ENCODE measurements at regions not wholly inside any gene's neighbourhood (a gene's known extent, or its start where the extent isn't known, plus 50 kb on each side); places are given as distances from the start of the nearest gene placed in this dataset.

GRCh38 chr15:47332481-47332880 is 384.8 kb upstream of the SEMA6D start:
- ATAC-seq (no peak), DNase-seq (ENCODE audit: low read depth in 1 of 2, low spot score in 1 of 2) (no peak), FAIRE-seq (no peak)
- H3K4me1 ChIP-seq: no peaks in the 10 kb centered on the region
- ChIA-PET CTCF (no interaction called here), POLR2A (no interaction called here)
- WGBS (ENCODE audit: missing lambda C conversion rate): 0% methylated on average over 2 of the region's 2 CpGs
- H3K4me2 ChIP-seq: no peak overlapping the region
- H3K9me3 ChIP-seq: no peaks in the 10 kb centered on the region
- H3K27ac ChIP-seq: no peak overlapping the region
- no peak overlapping the region for H3K4me3 ChIP-seq
- no peak for TF ChIP-seq REST (IDR thresholded peaks at IDR 0.05)
- TF ChIP-seq CBX2 (IDR thresholded peaks at IDR 0.05; ENCODE audit: borderline replicate concordance, low read depth): no peak
- TF ChIP-seq MAZ (IDR thresholded peaks at IDR 0.05; ENCODE audit: borderline replicate concordance, low read depth, low read length): no peak
- no peak for TF ChIP-seq NR3C1 (IDR thresholded peaks at IDR 0.05)
- TF ChIP-seq BCL3 (IDR thresholded peaks at IDR 0.05): no peak
- no peak for TF ChIP-seq RAD21 (conservative IDR thresholded peaks at IDR 0.05 in 1 of 2, IDR thresholded peaks at IDR 0.05 in 1 of 2)
- no peak for TF ChIP-seq ZFP36 (IDR thresholded peaks at IDR 0.05; ENCODE audit: borderline replicate concordance, partially characterized antibody)

GRCh38 chr15:47333734-47334133 is 383.6 kb upstream of the SEMA6D start:
- no peak overlapping the region for H3K4me3 ChIP-seq
- H3K9me3 ChIP-seq: no peaks in the 10 kb centered on the region
- TF ChIP-seq CBX8 (IDR thresholded peaks at IDR 0.05): no peak
- no peak for TF ChIP-seq ZSCAN20 (CRISPR knock-in tag; IDR thresholded peaks at IDR 0.05)
- TF ChIP-seq POLR2AphosphoS2 (conservative IDR thresholded peaks at IDR 0.05; ENCODE audit: low read length): no peak
- no peak for TF ChIP-seq NPAS2 (CRISPR knock-in tag; IDR thresholded peaks at IDR 0.05; ENCODE audit: borderline replicate concordance)
- no peak for TF ChIP-seq RARB (CRISPR knock-in tag; IDR thresholded peaks at IDR 0.05)
- no peak for TF ChIP-seq HMGXB4 (CRISPR knock-in tag; IDR thresholded peaks at IDR 0.05; ENCODE audit: borderline replicate concordance)
- WGBS (ENCODE audit: missing lambda C conversion rate): 3% methylated on average over 5 of the region's 5 CpGs
- no peak for DNase-seq (ENCODE audit: low read depth in 1 of 2, low spot score in 1 of 2)
- no peak overlapping the region for H3K27ac ChIP-seq
- ChIA-PET POLR2A (no interaction called here), CTCF (no interaction called here)
- FAIRE-seq: no peak
- no peak for ATAC-seq
- H3K4me1 ChIP-seq: no peaks in the 10 kb centered on the region
- H3K4me2 ChIP-seq: no peak overlapping the region

- no peak for ATAC-seq
- FAIRE-seq: no peak
- no peak for TF ChIP-seq POLR2A (IDR thresholded peaks at IDR 0.05; ENCODE audit: low read length)
- TF ChIP-seq TFCP2L1 (CRISPR knock-in tag; IDR thresholded peaks at IDR 0.05): no peak
- TF ChIP-seq NR3C1 (IDR thresholded peaks at IDR 0.05): no peak
- TF ChIP-seq HES2 (IDR thresholded peaks at IDR 0.05): no peak
- TF ChIP-seq CEBPB (IDR thresholded peaks at IDR 0.05): no peak
- TF ChIP-seq USF2 (IDR thresholded peaks at IDR 0.05): no peak
- no peak for TF ChIP-seq HEYL (CRISPR knock-in tag; IDR thresholded peaks at IDR 0.05)
- no peak for TF ChIP-seq FOSB (CRISPR knock-in tag; IDR thresholded peaks at IDR 0.05)
- no peak for TF ChIP-seq HOXB5 (CRISPR knock-in tag; IDR thresholded peaks at IDR 0.05)
- no peak for TF ChIP-seq FOSL2 (IDR thresholded peaks at IDR 0.05)
- no peak for TF ChIP-seq FOSL2 (CRISPR knock-in tag; IDR thresholded peaks at IDR 0.05)
- no peak for TF ChIP-seq ATOH8 (CRISPR knock-in tag; IDR thresholded peaks at IDR 0.05; ENCODE audit: low read depth)
- TF ChIP-seq JUNB (IDR thresholded peaks at IDR 0.05): no peak
- TF ChIP-seq MYC (IDR thresholded peaks at IDR 0.05; ENCODE audit: borderline replicate concordance, low read length): no peak
- TF ChIP-seq MAFK (IDR thresholded peaks at IDR 0.05; ENCODE audit: partially characterized antibody): no peak
- no peak for TF ChIP-seq NPAS2 (CRISPR knock-in tag; IDR thresholded peaks at IDR 0.05; ENCODE audit: borderline replicate concordance)
Observed at GRCh38 chr15:47334805-47335535, 382.3 kb upstream of the SEMA6D start.

More at GRCh38 chr15:47334805-47335535, 382.3 kb upstream of the SEMA6D start:
- no peak overlapping the region for H3K27ac ChIP-seq
- no peaks in the 10 kb centered on the region for H3K9me3 ChIP-seq
- ChIA-PET CTCF (no interaction called here), POLR2A (no interaction called here)
- WGBS (ENCODE audit: missing lambda C conversion rate): 0% methylated on average over 3 of the region's 3 CpGs
- H3K4me3 ChIP-seq: no peak overlapping the region
- H3K4me1 ChIP-seq: no peaks in the 10 kb centered on the region
- H3K4me2 ChIP-seq: no peak overlapping the region
- no peak for DNase-seq (ENCODE audit: low read depth in 1 of 2, low spot score in 1 of 2)

All from A549 (cell line).